H1 (cell line): ENCODE measurements at regions not wholly inside any gene's neighbourhood (a gene's known extent, or its start where the extent isn't known, plus 50 kb on each side); places are given as distances from the start of the nearest gene placed in this dataset.

ENCODE experiments used
- CTCF ChIA-PET: fragments of 300-600 bp; sonication (Branson Sonifier 250); formaldehyde crosslinking; loops from one replicate; lab custom pipeline; 2021; ENCODE audit not compliant: partially characterized antibody; lab: Charles Lee
- POLR2A ChIA-PET: fragments of 300-600 bp; sonication (Branson Sonifier 250); formaldehyde crosslinking; loops from one replicate; lab custom pipeline; 2021; ENCODE audit warnings: inconsistent platforms; ENCODE audit not compliant: partially characterized antibody; lab: Charles Lee
- DNase-seq, 2 experiments: peaks; one replicate each; pipeline versions ENCODE4 v3.0.0 to v3.0.0-alpha.2; 2010 to 2022; ENCODE audit warnings: low spot score in 2 of 2, low read depth in 1 of 2, mixed read lengths in 1 of 2
- FAIRE-seq: peaks from 2 replicates; lab custom pipeline; 2011; peaks lifted over from hg19 to GRCh38; lab: Jason Lieb, UNC
- H2AFZ ChIP-seq: 2 replicates; pipeline ENCODE4 v1.8.1; 2012; ENCODE audit warnings: low read length, inconsistent platforms
- H2AK5ac ChIP-seq: 2 replicates; pipeline ENCODE4 v1.6.1; 2013; ENCODE audit warnings: low read depth, low read length
- H2BK120ac ChIP-seq: replicated peaks from 2 replicates; pipeline ENCODE3; 2013; ENCODE audit warnings: low read depth, low read length, inconsistent platforms
- H2BK12ac ChIP-seq: 2 replicates; pipeline ENCODE4 v1.6.1; 2013; ENCODE audit warnings: low read depth, low read length
- H2BK15ac ChIP-seq: 2 replicates; pipeline ENCODE4 v1.6.1; 2013; ENCODE audit warnings: low read length
- H2BK20ac ChIP-seq: 2 replicates; pipeline ENCODE4 v1.6.1; 2013; ENCODE audit warnings: low read length
- H2BK5ac ChIP-seq: 2 replicates; pipeline ENCODE4 v1.6.1; 2013; ENCODE audit warnings: low read depth, low read length
- H3K14ac ChIP-seq: 2 replicates; pipeline ENCODE4 v1.6.1; 2013; ENCODE audit warnings: inconsistent platforms; ENCODE audit not compliant: insufficient read length
- H3K18ac ChIP-seq: 2 replicates; pipeline ENCODE4 v1.6.1; 2013; ENCODE audit warnings: low read length; ENCODE audit errors: extremely low read depth
- H3K23ac ChIP-seq: 2 replicates; pipeline ENCODE4 v1.6.1; 2013; ENCODE audit warnings: inconsistent platforms; ENCODE audit not compliant: insufficient read length
- H3K23me2 ChIP-seq: 2 replicates; pipeline ENCODE4 v1.6.1; 2013; ENCODE audit warnings: low read depth, low read length
- H3K27ac ChIP-seq: 2 replicates; pipeline ENCODE4 v1.6.1; 2011; ENCODE audit warnings: low read depth, low read length, inconsistent platforms
- H3K27me3 ChIP-seq, 4 experiments: replicated peaks in 1 of 4; 1 replicate in 1 of 4; 2 replicates in 3 of 4; pipeline versions ENCODE4 v1.6.1 to v1.8.1; 2011 to 2013; ENCODE audit warnings: low read length in 3 of 4, mild to moderate bottlenecking in 3 of 4, inconsistent platforms in 2 of 4, mixed read lengths in 2 of 4, moderate library complexity in 1 of 4; ENCODE audit not compliant: control insufficient read depth in 3 of 4, insufficient read depth in 3 of 4; ENCODE audit errors: extremely low read depth in 1 of 4
- H3K36me3 ChIP-seq, 4 experiments: 2 replicates each; pipeline versions ENCODE4 v1.6.1 to v1.8.1; 2011 to 2013; ENCODE audit warnings: mild to moderate bottlenecking in 4 of 4, low read length in 3 of 4, moderate library complexity in 2 of 4, control low read depth in 1 of 4, inconsistent platforms in 1 of 4; ENCODE audit not compliant: insufficient read depth in 4 of 4, control insufficient read depth in 2 of 4
- H3K4ac ChIP-seq: replicated peaks from 2 replicates; pipeline ENCODE3; 2013; ENCODE audit warnings: low read length, low read depth, mixed read lengths, inconsistent platforms; ENCODE audit not compliant: insufficient read length
- H3K4me1 ChIP-seq, 4 experiments: replicated peaks in 1 of 4; 1 replicate in 1 of 4; 2 replicates in 3 of 4; pipeline versions ENCODE4 v1.6.1 to v1.8.1; 2011 to 2013; ENCODE audit warnings: low read length in 3 of 4, inconsistent platforms in 2 of 4, mixed read lengths in 1 of 4; ENCODE audit not compliant: insufficient read depth in 4 of 4, control insufficient read depth in 3 of 4
- H3K4me2 ChIP-seq, 2 experiments: 2 replicates each; pipeline versions ENCODE4 v1.6.1 to v1.8.1; 2011 to 2013; ENCODE audit warnings: low read depth in 2 of 2, low read length in 2 of 2, control low read depth in 1 of 2, inconsistent platforms in 1 of 2, mild to moderate bottlenecking in 1 of 2; ENCODE audit not compliant: insufficient read depth in 1 of 2
- H3K4me3 ChIP-seq, 4 experiments: fragments of 200-600, 300-600 bp in 1 of 4; sonication (generic), shearing (Covaris generic), sonication (Bioruptor Twin) in 1 of 4; 2 replicates each; pipeline versions ENCODE4 v1.5.1 to v1.8.1; 2011 to 2016; ENCODE audit warnings: low read length in 4 of 4, low read depth in 3 of 4, control low read depth in 2 of 4, inconsistent platforms in 2 of 4, mild to moderate bottlenecking in 2 of 4, mixed read lengths in 1 of 4, moderate library complexity in 1 of 4; ENCODE audit not compliant: insufficient read depth in 2 of 4; ENCODE audit errors: extremely low read depth in 1 of 4
- H3K56ac ChIP-seq: replicated peaks from 2 replicates; pipeline ENCODE3; 2013; ENCODE audit warnings: low read depth, mild to moderate bottlenecking, mixed read lengths, low read length, inconsistent platforms; ENCODE audit not compliant: insufficient read length
- H3K79me1 ChIP-seq: 2 replicates; pipeline ENCODE4 v1.6.1; 2013; ENCODE audit warnings: low read depth, low read length, control low read depth
- H3K79me2 ChIP-seq, 2 experiments: 2 replicates each; pipeline versions ENCODE4 v1.6.1 to v1.8.1; 2012 to 2013; ENCODE audit warnings: low read length in 2 of 2, mild to moderate bottlenecking in 2 of 2, inconsistent platforms in 1 of 2; ENCODE audit not compliant: insufficient read depth in 2 of 2, control insufficient read depth in 1 of 2
- H3K9ac ChIP-seq, 4 experiments: replicated peaks in 1 of 4; 1 replicate in 1 of 4; 2 replicates in 3 of 4; pipeline versions ENCODE4 v1.6.1 to v1.8.1; 2011 to 2013; ENCODE audit warnings: low read depth in 3 of 4, low read length in 3 of 4, control low read depth in 2 of 4, mild to moderate bottlenecking in 2 of 4, moderate library complexity in 2 of 4, inconsistent platforms in 1 of 4; ENCODE audit errors: extremely low read depth in 1 of 4
- H3K9me3 ChIP-seq, 2 experiments: 2 replicates each; pipeline versions ENCODE4 v1.6.1 to v1.8.1; 2012 to 2013; ENCODE audit warnings: mild to moderate bottlenecking in 2 of 2, moderate library complexity in 2 of 2, control low read depth in 1 of 2, inconsistent platforms in 1 of 2, low read depth in 1 of 2, low read length in 1 of 2, mixed read lengths in 1 of 2; ENCODE audit not compliant: insufficient read depth in 2 of 2
- H4K20me1 ChIP-seq, 2 experiments: replicated peaks in 1 of 2; 2 replicates each; pipeline versions ENCODE3 to v1.8.1; 2011 to 2013; ENCODE audit warnings: inconsistent platforms in 2 of 2, low read length in 2 of 2, mild to moderate bottlenecking in 1 of 2; ENCODE audit not compliant: insufficient read depth in 2 of 2, control insufficient read depth in 1 of 2
- H4K5ac ChIP-seq: 2 replicates; pipeline ENCODE4 v1.6.1; 2013; ENCODE audit warnings: low read length, low read depth, mixed read lengths, inconsistent platforms; ENCODE audit not compliant: insufficient read length
- H4K8ac ChIP-seq: 2 replicates; pipeline ENCODE4 v1.8.0; 2013; ENCODE audit warnings: mild to moderate bottlenecking, moderate library complexity, low read length, inconsistent platforms; ENCODE audit not compliant: insufficient read depth; ENCODE audit errors: extremely low read depth
- H4K91ac ChIP-seq: replicated peaks from 2 replicates; pipeline ENCODE3; 2013; ENCODE audit warnings: low read length, mixed read lengths, inconsistent platforms; ENCODE audit not compliant: insufficient read length
- BACH1 ChIP-seq: IDR thresholded peaks from 2 replicates; pipeline ENCODE4 v1.6.1; 2012; ENCODE audit warnings: low read length, improper control_type of control experiment
- PHF8 ChIP-seq: fragments of 200-600 bp; sonication (generic); conservative IDR thresholded peaks from 2 replicates; pipeline ENCODE4 v1.7.1; 2012; ENCODE audit warnings: low read depth, mild to moderate bottlenecking, inconsistent platforms, low read length, moderate library complexity
- SIN3A ChIP-seq, 2 experiments: IDR thresholded peaks in 1 of 2; conservative IDR thresholded peaks in 1 of 2; 2 replicates each; pipeline ENCODE4 v1.6.1; 2011 to 2012; ENCODE audit warnings: low read length in 2 of 2, improper control_type of control experiment in 1 of 2, low read depth in 1 of 2, mild to moderate bottlenecking in 1 of 2
- WGBS, 2 experiments: shearing (Covaris generic) in 1 of 2; methylation state at CpG; one replicate each; pipeline versions ENCODE4 v1.1.6 to v1.1.7; 2013 to 2015; ENCODE audit warnings: low lambda C conversion rate in 2 of 2, mixed read lengths in 2 of 2, inconsistent platforms in 1 of 2, low coverage in 1 of 2, missing lambda C conversion rate in 1 of 2; ENCODE audit not compliant: insufficient replicate concordance in 2 of 2, insufficient coverage in 1 of 2, insufficient read length in 1 of 2; ENCODE audit errors: extremely low coverage in 1 of 2, missing lambda C conversion rate in 1 of 2; 5-methylcytosine and 5-hydroxymethylcytosine counted together

GRCh38 chr3:107150675-107151074 lies 226.6 kb upstream of the CCDC54 start:
- no peak overlapping the region for H4K8ac ChIP-seq
- no peaks in the 10 kb centered on the region for H3K9me3 ChIP-seq
- no peak overlapping the region for H3K23ac ChIP-seq
- H4K5ac ChIP-seq = no peak overlapping the region
- H3K23me2 ChIP-seq = no peaks in the 10 kb centered on the region
- CTCF ChIA-PET = no interaction called here
- H3K27me3 ChIP-seq = peaks cover 0 to 1% (median 0%) of the 10 kb centered on the region in 4 experiments; a peak in 2 of 7 replicates
- H2AFZ ChIP-seq = no peak overlapping the region
- H2AK5ac ChIP-seq = no peak overlapping the region
- H4K20me1 ChIP-seq = no peaks in the 10 kb centered on the region
- no peak overlapping the region for H3K27ac ChIP-seq
- DNase-seq (no peak), FAIRE-seq (no peak)
- TF ChIP-seq PHF8 = no peak
- no peak for TF ChIP-seq SIN3A (conservative IDR thresholded peaks at IDR 0.05 in 1 of 2, IDR thresholded peaks at IDR 0.05 in 1 of 2; ENCODE audit: low read depth in 1 of 2, low read length in 2 of 2)
- TF ChIP-seq BACH1 = no peak
- H2BK15ac ChIP-seq = no peak overlapping the region
- H3K4me2 ChIP-seq = no peak overlapping the region
- H2BK12ac ChIP-seq = no peak overlapping the region
- no peaks in the 10 kb centered on the region for H3K79me1 ChIP-seq
- H3K36me3 ChIP-seq = no peaks in the 10 kb centered on the region
- H3K79me2 ChIP-seq = no peaks in the 10 kb centered on the region
- H2BK120ac ChIP-seq = no peak overlapping the region
- no peak overlapping the region for H4K91ac ChIP-seq
- no peak overlapping the region for H3K9ac ChIP-seq
- POLR2A ChIA-PET = no interaction called here
- H2BK5ac ChIP-seq = no peak overlapping the region
- H3K4me3 ChIP-seq = no peak overlapping the region
- H3K14ac ChIP-seq = no peak overlapping the region
- H3K4ac ChIP-seq = no peak overlapping the region
- H3K4me1 ChIP-seq = no peaks in the 10 kb centered on the region
- WGBS, 2 experiments = 79% methylated on average over 4 of the region's 4 CpGs; no CpG with 5 or more reads in 1 of the 2 experiments
- no peak overlapping the region for H3K18ac ChIP-seq
- no peak overlapping the region for H3K56ac ChIP-seq
- H2BK20ac ChIP-seq = no peak overlapping the region
